Activated T-helper 2 cell treated with anti-CD3 and anti-CD28 coated beads, Interferon-gamma antibody, Interleukin-2, Interleukin-4, amounts not matched to agents 10 μg/mL and 5 μg/mL and 100 μg/mL, durations not matched to agents 14 hours and 24 hours and 36 hours (primary cell): ENCODE measurements at regions not wholly inside any gene's neighbourhood (a gene's known extent, or its start where the extent isn't known, plus 50 kb on each side); places are given as distances from the start of the nearest gene placed in this dataset.
"Not testable (repeated sequence)": the region's sequence is repeated elsewhere in the genome, so short reads cannot be mapped to it uniquely, and the experiment has no call there.

Experiments used
- DNase-seq: peaks from one replicate; pipeline ENCODE4 v3.0.0; 2021; ENCODE audit warnings: low spot score
- H3K27ac Mint-ChIP-seq: one replicate; pipeline ENCODE4 v1.8.0; 2021; ENCODE audit warnings: mixed read lengths
- H3K27me3 Mint-ChIP-seq: one replicate; pipeline ENCODE4 v1.8.0; 2021; ENCODE audit warnings: low read depth, mixed read lengths
- H3K36me3 Mint-ChIP-seq: one replicate; pipeline ENCODE4 v1.8.0; 2021; ENCODE audit warnings: low read depth, mixed read lengths
- H3K4me1 Mint-ChIP-seq: one replicate; pipeline ENCODE4 v1.8.0; 2021; ENCODE audit warnings: low read depth, mixed read lengths
- H3K4me3 Mint-ChIP-seq: one replicate; pipeline ENCODE4 v1.8.0; 2021; ENCODE audit warnings: low read depth, mild to moderate bottlenecking, moderate library complexity, mixed read lengths
- H3K9me3 Mint-ChIP-seq: one replicate; pipeline ENCODE4 v1.8.0; 2021; ENCODE audit warnings: mixed read lengths
- intact Hi-C: fragments of 100-400 bp; cut with micrococcal nuclease; formaldehyde crosslinking; loops from one replicate; pipeline ENCODE4 v1.15.1; 2023

DNA sequence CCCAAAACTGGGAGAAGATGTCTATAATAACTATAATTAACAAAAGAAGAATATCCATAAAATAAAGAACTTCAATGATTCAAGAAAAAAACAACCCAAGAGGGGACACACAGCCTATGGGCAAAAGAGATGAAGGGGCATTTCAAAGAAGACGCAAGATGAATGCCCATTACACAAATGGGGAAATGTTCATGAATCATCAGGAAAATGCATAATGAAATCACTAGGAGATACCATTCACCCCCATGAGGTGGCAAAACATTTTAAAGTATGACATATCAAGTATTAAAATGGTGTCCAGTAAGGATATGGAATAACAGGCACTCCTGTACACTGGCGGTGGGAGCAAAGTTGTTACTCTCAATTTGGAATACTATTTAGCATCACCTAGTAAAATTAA is 183.3 kb downstream of the TXNL1 start:
- no peak overlapping the region for H3K27ac Mint-ChIP-seq
- H3K27me3 Mint-ChIP-seq: no peaks in the 10 kb centered on the region
- H3K9me3 Mint-ChIP-seq: no peaks in the 10 kb centered on the region
- no peak for DNase-seq
- H3K4me1 Mint-ChIP-seq: no peaks in the 10 kb centered on the region
- H3K4me3 Mint-ChIP-seq: no peak overlapping the region
- intact Hi-C loops: no loop called here
- H3K36me3 Mint-ChIP-seq: no peaks in the 10 kb centered on the region

DNA sequence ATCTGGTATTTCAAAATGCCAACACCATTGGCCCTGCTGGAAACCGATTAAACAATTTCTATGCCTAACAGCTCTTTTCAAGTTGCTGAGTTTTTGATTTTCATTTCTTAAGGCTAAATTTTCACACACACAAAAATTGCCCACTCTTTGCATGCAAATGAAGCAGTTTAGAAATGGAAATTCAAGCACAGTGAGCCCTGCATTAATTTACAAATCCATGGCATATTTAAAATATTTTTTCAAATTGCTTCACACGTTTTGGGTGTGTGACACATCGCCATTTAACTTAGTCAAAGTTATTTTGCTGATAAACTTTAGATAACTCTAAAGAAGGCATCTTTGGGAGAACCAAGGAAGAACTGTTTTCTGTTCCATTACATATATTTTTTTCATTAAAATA is 184.8 kb downstream of the TXNL1 start:
- intact Hi-C loops: no loop called here
- no peaks in the 10 kb centered on the region for H3K36me3 Mint-ChIP-seq
- no peak for DNase-seq
- H3K9me3 Mint-ChIP-seq: no peaks in the 10 kb centered on the region
- H3K4me3 Mint-ChIP-seq: no peak overlapping the region
- H3K27me3 Mint-ChIP-seq: no peaks in the 10 kb centered on the region
- H3K4me1 Mint-ChIP-seq: no peaks in the 10 kb centered on the region
- H3K27ac Mint-ChIP-seq: no peak overlapping the region

DNA sequence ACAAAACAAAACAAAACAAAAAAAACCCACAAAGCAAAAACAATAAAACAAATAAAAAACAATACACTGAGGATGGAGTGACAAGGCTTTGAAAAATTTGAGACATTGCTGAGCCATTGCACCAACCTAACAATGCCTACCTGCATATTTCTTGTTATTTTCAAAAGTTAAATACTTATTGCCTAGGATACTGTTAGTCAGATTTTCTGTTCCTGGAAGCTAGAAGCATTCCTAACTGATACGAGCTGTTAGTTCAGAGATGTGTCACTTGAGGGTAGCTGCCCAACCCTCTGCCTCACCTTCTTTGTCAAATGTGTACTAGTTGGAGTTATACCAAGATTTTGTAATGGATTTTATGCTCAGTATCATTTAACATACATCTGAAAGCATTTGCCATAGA is 187.2 kb downstream of the TXNL1 start:
- DNase-seq: no peak
- intact Hi-C loops: no loop called here
- Mint-ChIP-seq H3K9me3 (no peaks in the 10 kb centered on the region), H3K4me3 (no peak overlapping the region), H3K27me3 (no peaks in the 10 kb centered on the region), H3K4me1 (no peaks in the 10 kb centered on the region), H3K36me3 (no peaks in the 10 kb centered on the region), H3K27ac (no peak overlapping the region)

DNA sequence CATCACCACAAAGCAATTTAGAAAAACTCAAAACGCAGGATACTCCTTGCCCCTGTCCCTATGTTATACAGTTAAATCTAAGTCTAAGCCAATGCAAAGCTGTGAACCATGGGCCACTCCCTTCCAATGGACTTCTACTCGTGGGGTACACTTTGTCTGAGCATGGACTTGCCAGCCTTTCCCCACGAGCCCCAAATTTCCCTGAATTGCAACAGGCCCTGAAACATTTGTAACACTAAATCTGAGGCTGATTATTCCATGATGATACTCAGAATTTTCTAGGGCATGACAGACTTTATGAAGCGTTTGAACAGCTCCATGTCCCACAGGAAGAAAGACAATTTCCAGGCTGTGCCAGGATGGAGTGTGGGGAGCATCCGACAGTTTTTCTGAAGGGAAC is 189.6 kb downstream of the TXNL1 start:
- H3K36me3 Mint-ChIP-seq: no peaks in the 10 kb centered on the region
- DNase-seq: no peak
- no peaks in the 10 kb centered on the region for H3K27me3 Mint-ChIP-seq
- no peaks in the 10 kb centered on the region for H3K4me1 Mint-ChIP-seq
- no peak overlapping the region for H3K4me3 Mint-ChIP-seq
- H3K27ac Mint-ChIP-seq: no peak overlapping the region
- intact Hi-C loops: no loop called here
- no peaks in the 10 kb centered on the region for H3K9me3 Mint-ChIP-seq

DNA sequence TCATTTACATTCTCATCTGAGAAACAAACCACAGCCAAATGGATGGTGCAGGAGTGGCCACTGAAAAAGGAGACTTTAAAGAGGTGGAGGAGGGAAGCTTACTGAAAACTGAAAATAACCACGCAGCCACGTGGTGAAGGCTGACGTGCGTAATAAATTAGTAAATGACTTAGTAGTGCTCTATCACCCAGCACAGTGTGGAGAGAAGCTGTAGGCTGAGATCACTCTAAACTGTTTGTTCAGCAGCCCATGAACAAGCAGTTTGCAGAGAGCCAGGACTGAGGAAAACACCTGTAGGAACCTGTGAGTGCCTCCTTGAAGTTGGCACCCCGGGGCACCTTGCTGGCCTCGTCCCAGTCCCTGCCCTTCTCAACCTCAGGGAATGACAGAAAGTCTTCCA is 193.0 kb downstream of the TXNL1 start:
- Mint-ChIP-seq H3K9me3 (no peaks in the 10 kb centered on the region), H3K27ac (no peak overlapping the region), H3K36me3 (no peaks in the 10 kb centered on the region), H3K4me3 (no peak overlapping the region), H3K4me1 (no peaks in the 10 kb centered on the region), H3K27me3 (no peaks in the 10 kb centered on the region)
- no peak for DNase-seq
- intact Hi-C loops: no loop called here

DNA sequence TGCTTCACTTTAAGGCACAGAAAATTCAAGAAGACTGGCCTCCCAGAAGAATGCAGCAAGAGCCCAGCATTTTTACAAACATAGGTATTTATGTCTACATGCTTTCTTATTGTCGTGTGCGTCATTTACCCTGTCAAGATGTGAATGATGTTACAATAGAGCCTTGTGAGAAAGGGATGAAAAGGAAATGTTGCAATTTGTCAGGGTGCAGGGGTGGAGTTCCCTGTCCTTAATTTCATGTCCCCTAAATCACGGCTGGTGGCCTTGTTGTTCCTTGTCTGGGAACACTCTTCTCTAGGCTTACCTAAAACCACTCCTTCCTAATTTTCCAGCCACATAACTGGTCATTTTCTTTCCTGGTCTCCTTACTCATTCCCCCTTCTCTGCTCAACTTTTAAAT is 194.2 kb downstream of the TXNL1 start:
- no peak overlapping the region for H3K4me3 Mint-ChIP-seq
- H3K4me1 Mint-ChIP-seq: no peaks in the 10 kb centered on the region
- no peak overlapping the region for H3K27ac Mint-ChIP-seq
- H3K36me3 Mint-ChIP-seq: no peaks in the 10 kb centered on the region
- H3K27me3 Mint-ChIP-seq: no peaks in the 10 kb centered on the region
- no peaks in the 10 kb centered on the region for H3K9me3 Mint-ChIP-seq
- DNase-seq: no peak
- intact Hi-C loops: no loop called here

DNA sequence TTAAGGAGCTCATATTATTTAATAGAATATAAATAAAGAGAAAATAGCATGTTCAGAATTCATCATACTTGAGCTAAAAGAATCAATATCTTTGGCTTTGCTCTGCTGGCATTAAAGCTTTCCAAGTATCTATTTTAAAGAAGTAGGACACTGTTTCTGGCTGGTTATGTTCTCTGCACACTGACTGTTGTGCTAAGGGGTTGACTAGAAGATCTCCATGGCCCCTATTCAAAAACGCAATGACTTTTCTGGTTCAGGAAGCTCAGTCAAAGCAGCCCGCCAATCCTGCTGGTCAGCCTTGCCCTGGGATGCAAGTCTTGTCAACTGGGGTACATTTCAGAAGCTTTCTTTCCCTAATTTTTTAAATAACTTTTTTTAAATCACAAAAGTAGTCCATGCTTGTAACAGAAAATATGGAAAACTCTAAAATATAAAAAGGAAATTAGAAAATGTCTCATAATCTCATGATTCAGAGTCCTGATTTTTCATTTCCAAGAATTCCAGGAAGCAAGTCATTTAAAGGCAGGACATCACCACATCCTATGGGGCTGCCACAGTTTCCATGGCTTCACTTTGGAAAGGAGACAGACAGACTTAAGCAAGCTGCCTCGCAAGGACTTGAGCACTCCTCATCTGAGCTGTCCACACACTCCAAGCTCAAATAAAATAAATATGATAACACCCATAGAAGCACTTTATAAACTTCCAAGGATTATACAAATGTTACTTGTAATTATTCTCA is 195.1 kb downstream of the TXNL1 start:
- Mint-ChIP-seq H3K9me3 (no peaks in the 10 kb centered on the region), H3K4me1 (no peaks in the 10 kb centered on the region)
- intact Hi-C loops: no loop called here

DNA sequence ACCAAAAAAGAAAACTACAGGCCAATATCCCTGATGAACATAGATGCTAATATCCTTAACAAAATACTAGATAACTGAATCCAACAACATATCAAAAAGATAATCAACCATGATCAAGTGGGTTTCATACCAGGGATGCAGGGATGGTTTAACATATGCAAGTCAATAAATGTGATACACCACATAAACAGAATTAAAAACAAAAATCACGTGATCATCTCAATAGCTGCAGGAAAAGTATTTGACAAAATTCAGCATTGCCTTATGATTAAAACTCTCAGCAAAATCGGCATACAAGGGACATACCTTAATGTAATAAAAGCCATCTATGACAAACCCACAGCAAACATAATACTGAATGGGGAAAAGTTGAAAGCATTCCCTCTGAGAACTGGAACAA is 199.9 kb downstream of the TXNL1 start:
- H3K4me3 Mint-ChIP-seq, H3K36me3 Mint-ChIP-seq, intact Hi-C loops, H3K9me3 Mint-ChIP-seq, H3K27ac Mint-ChIP-seq, H3K27me3 Mint-ChIP-seq, H3K4me1 Mint-ChIP-seq, DNase-seq: not testable (repeated sequence)

More for the DNA sequence above, 195.1 kb downstream of the TXNL1 start:
- no peak overlapping the region for H3K4me3 Mint-ChIP-seq
- no peak for DNase-seq
- no peaks in the 10 kb centered on the region for H3K27me3 Mint-ChIP-seq
- H3K36me3 Mint-ChIP-seq: no peaks in the 10 kb centered on the region
- H3K27ac Mint-ChIP-seq: no peak overlapping the region

DNA sequence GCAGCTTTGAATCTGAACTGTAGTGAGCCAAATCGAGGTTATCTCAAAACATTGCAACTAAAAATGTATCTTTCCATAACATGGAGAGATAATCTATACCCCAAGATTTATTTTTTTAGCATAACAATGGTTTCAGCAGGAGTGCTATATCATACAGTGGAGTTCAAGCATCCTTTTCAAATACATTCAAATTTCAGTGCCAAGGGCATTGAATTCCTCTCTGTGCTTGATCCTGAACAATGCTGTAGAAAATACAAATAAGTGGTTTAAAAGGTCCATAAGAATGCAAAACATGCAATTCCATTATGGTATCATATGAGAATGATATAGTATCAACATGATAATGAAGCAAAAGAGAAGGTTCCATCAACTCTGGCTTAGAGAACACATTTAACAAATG is 201.7 kb downstream of the TXNL1 start:
- Mint-ChIP-seq H3K36me3 (no peaks in the 10 kb centered on the region), H3K27ac (no peak overlapping the region), H3K4me3 (no peak overlapping the region), H3K27me3 (no peaks in the 10 kb centered on the region), H3K4me1 (no peaks in the 10 kb centered on the region), H3K9me3 (no peaks in the 10 kb centered on the region)
- intact Hi-C loops: no loop called here
- no peak for DNase-seq

DNA sequence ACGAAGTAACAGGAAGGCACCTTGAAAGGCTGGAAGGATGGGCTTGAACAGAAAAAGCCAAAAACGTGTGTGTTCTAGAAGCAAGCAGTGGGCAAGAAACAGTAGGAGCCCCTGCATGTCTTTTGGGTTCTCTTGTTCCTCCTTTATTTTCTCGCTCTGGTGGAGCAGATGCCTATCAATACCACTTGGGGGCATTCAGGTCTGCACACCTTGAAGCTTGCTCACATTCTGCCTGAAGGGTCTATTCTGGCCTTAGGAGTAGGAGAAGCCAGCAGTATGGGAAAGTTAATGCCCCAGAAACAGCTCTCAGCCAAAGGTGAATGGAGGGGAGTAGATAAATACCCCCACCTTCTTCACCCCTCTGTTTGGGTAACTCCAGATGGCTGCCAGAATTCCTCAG is 204.5 kb downstream of the TXNL1 start:
- DNase-seq: no peak
- intact Hi-C loops: no loop called here
- Mint-ChIP-seq H3K36me3 (no peaks in the 10 kb centered on the region), H3K9me3 (no peaks in the 10 kb centered on the region), H3K4me1 (no peaks in the 10 kb centered on the region), H3K27ac (no peak overlapping the region), H3K27me3 (no peaks in the 10 kb centered on the region), H3K4me3 (no peak overlapping the region)

DNA sequence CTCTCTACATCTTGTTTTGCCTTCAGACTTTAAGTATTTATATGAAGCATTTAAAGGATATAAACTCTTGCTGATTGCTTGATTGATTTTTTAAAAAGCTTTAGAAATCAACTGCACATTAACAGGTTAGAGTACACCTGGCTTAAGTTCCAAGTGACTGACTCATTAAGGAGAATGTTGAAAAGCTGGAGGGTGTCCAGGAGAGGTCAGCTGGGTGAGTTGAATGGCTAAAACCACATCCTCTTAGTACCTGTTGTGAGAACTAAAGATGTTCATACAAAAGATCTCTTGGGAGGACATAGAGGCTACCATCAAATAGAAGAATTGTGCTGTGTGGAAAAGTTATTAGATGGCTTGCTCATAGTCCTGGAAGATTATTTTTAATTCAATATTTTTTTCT is 206.8 kb downstream of the TXNL1 start:
- DNase-seq: no peak
- H3K36me3 Mint-ChIP-seq: no peaks in the 10 kb centered on the region

DNA sequence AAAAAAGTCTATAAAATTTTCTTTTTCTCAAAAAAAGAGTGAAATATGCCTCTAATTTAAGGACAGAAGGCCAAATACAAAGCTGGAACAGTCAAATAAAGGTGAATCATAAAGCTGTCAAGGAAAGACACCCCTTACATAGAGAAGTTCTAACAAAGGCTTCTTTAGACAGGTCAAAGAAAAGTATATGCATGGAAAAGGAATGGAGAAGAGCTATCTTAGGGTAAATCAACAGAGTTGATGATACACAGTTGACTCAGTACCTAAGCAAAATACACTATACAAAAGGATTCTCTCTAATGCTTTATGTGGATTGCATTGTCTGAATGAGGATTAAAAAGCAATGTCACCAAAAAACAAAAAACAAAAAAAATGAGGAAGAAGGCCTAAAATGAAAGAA is 214.8 kb downstream of the TXNL1 start:
- Mint-ChIP-seq H3K36me3 (no peaks in the 10 kb centered on the region), H3K4me1 (no peaks in the 10 kb centered on the region), H3K27me3 (no peaks in the 10 kb centered on the region), H3K4me3 (no peak overlapping the region), H3K27ac (no peak overlapping the region), H3K9me3 (peaks cover 4% of the 10 kb centered on the region)
- no peak for DNase-seq
- intact Hi-C loops: no loop called here

More for the DNA sequence above, 206.8 kb downstream of the TXNL1 start:
- Mint-ChIP-seq H3K4me3 (no peak overlapping the region), H3K27ac (no peak overlapping the region), H3K4me1 (no peaks in the 10 kb centered on the region), H3K27me3 (no peaks in the 10 kb centered on the region), H3K9me3 (peaks cover 6% of the 10 kb centered on the region)
- intact Hi-C loops: no loop called here

DNA sequence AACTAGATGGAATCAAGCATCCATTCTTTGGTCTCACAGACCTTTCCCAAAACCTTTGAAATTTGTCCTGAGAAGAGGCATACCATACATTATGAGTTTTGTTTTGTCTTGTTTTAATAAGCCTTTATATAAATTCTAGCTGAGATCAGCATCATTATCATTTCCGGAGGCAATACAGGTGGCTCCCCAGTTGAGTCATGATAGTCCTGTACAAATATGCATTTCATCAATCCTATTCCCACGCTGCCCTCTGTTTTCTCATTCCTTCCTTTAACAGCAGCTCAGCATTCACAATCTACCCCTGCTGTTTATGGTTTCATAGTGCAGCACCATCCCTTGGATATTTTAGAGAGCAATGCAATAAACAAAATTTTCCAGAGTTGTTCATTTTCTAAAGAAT is 216.7 kb downstream of the TXNL1 start:
- no peak for DNase-seq
- H3K36me3 Mint-ChIP-seq: no peaks in the 10 kb centered on the region
- peaks cover 6% of the 10 kb centered on the region for H3K9me3 Mint-ChIP-seq
- no peak overlapping the region for H3K4me3 Mint-ChIP-seq
- intact Hi-C loops: no loop called here
- no peak overlapping the region for H3K27ac Mint-ChIP-seq
- H3K4me1 Mint-ChIP-seq: no peaks in the 10 kb centered on the region
- H3K27me3 Mint-ChIP-seq: no peaks in the 10 kb centered on the region

DNA sequence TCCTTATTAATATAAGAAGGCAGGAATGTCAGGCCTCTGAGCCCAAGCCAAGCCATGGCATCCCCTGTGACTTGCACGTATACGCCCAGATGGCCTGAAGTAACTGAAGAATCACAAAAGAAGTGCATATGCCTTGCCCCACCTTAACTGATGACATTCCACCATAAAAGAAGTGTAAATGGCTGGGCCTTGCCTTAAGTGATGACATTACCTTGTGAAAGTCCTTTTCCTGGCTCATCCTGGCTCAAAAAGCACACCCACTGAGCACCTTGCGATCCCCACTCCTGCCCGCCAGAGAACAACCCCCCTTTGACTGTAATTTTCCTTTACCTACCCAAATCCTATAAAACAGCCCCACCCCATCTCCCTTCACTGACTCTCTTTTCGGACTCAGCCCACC is 217.5 kb downstream of the TXNL1 start:
- H3K9me3 Mint-ChIP-seq, H3K4me3 Mint-ChIP-seq, H3K4me1 Mint-ChIP-seq, DNase-seq, intact Hi-C loops, H3K36me3 Mint-ChIP-seq, H3K27me3 Mint-ChIP-seq, H3K27ac Mint-ChIP-seq: not testable (repeated sequence)
